ENCODE measurements at regions not wholly inside any gene's neighbourhood (a gene's known extent, or its start where the extent isn't known, plus 50 kb on each side); places are given as distances from the start of the nearest gene placed in this dataset.
"Not testable (repeated sequence)": the region's sequence is repeated elsewhere in the genome, so short reads cannot be mapped to it uniquely, and the experiment has no call there.

DNA sequence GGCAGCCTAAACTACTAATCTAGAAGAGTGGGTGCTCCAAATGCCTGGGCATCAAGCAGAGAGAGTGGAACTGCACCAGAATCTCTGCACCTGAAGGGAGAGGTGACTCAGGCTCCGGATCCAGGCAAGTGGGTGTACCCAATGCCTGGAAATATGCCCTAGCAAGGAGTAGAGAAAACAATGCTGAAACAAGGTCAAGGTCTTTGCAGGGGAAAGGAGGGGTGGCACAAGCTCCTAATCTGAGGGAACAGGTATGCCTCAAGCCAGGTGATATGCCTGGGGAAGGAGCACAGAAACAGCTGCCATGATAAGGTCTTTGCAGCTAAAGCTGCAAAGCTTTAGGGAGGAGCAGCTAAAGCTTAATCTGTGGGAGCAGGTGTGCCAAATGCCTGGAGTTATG, 136.0 kb upstream of the KITLG start:
- Histone ChIP-seq H3K9ac (no peak overlapping the region), H3K79me2 (ENCODE audit: low read depth) (no peaks in the 10 kb centered on the region), H3K36me3 (no peaks in the 10 kb centered on the region), H3K4me2 (no peak overlapping the region), H2AFZ (replicated peaks) (no peak overlapping the region), H3K4me3 (no peak overlapping the region), H3K27ac (no peak overlapping the region), H4K20me1 (ENCODE audit: low read depth) (no peaks in the 10 kb centered on the region), H3K4me1 (peaks cover 17% of the 10 kb centered on the region), H3F3A (ENCODE audit: low read depth) (peaks cover 13% of the 10 kb centered on the region), H3K9me3 (ENCODE audit: low read depth) (no peaks in the 10 kb centered on the region), H3K27me3 (no peaks in the 10 kb centered on the region)
- H3K36me3 Mint-ChIP-seq = no peaks in the 10 kb centered on the region
- H3K9me3 Mint-ChIP-seq = peaks cover 4% of the 10 kb centered on the region
- H3K4me3 Mint-ChIP-seq = no peak overlapping the region
- no peak overlapping the region for H3K27ac Mint-ChIP-seq
- no peak for DNase-seq (ENCODE audit: low spot score)
- H3K27me3 Mint-ChIP-seq (ENCODE audit: insufficient read depth, low read depth) = peaks cover 3% of the 10 kb centered on the region
- H3K4me1 Mint-ChIP-seq = peaks cover 8% of the 10 kb centered on the region
- no peak for TF ChIP-seq EZH2 (IDR thresholded peaks at IDR 0.05)
- TF ChIP-seq, protein P1, sequence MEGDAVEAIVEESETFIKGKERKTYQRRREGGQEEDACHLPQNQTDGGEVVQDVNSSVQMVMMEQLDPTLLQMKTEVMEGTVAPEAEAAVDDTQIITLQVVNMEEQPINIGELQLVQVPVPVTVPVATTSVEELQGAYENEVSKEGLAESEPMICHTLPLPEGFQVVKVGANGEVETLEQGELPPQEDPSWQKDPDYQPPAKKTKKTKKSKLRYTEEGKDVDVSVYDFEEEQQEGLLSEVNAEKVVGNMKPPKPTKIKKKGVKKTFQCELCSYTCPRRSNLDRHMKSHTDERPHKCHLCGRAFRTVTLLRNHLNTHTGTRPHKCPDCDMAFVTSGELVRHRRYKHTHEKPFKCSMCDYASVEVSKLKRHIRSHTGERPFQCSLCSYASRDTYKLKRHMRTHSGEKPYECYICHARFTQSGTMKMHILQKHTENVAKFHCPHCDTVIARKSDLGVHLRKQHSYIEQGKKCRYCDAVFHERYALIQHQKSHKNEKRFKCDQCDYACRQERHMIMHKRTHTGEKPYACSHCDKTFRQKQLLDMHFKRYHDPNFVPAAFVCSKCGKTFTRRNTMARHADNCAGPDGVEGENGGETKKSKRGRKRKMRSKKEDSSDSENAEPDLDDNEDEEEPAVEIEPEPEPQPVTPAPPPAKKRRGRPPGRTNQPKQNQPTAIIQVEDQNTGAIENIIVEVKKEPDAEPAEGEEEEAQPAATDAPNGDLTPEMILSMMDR (IDR thresholded peaks at IDR 0.05) = no peak
- no peak for TF ChIP-seq EZH2phosphoT487 (IDR thresholded peaks at IDR 0.05)

DNA sequence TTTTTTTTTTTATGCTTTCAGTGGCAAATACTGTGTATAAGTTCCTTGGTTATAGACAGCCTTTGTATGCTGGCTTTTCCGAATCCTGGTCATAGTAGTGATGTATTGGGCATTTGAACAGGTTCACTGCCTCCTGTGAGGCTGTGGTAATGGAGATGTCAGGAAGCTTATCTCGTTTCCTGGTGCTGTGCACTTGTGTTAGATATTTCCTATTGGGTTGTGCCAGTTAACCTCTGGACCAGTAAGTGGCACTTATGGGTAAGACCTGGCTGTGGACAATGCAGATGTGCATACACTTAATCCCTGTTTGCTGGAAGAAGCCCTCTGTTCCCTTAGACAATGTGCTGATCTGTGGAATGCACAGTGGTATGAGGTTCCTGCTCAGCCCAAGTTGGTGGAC, 135.4 kb upstream of the KITLG start:
- Histone ChIP-seq H3K27me3 (no peaks in the 10 kb centered on the region), H3K4me1 (peaks cover 17% of the 10 kb centered on the region), H3K9me3 (ENCODE audit: low read depth) (no peaks in the 10 kb centered on the region), H3K4me2 (no peak overlapping the region), H3K27ac (no peak overlapping the region), H4K20me1 (ENCODE audit: low read depth) (no peaks in the 10 kb centered on the region), H3F3A (ENCODE audit: low read depth) (peaks cover 13% of the 10 kb centered on the region), H2AFZ (replicated peaks) (no peak overlapping the region), H3K36me3 (no peaks in the 10 kb centered on the region), H3K79me2 (ENCODE audit: low read depth) (no peaks in the 10 kb centered on the region), H3K9ac (no peak overlapping the region), H3K4me3 (no peak overlapping the region)
- H3K9me3 Mint-ChIP-seq = peaks cover 4% of the 10 kb centered on the region
- no peak overlapping the region for H3K27ac Mint-ChIP-seq
- TF ChIP-seq, protein P1 (IDR thresholded peaks at IDR 0.05) = no peak
- no peak for DNase-seq (ENCODE audit: low spot score)
- H3K4me1 Mint-ChIP-seq = peaks cover 8% of the 10 kb centered on the region
- peaks cover 3% of the 10 kb centered on the region for H3K27me3 Mint-ChIP-seq (ENCODE audit: insufficient read depth, low read depth)
- no peak overlapping the region for H3K4me3 Mint-ChIP-seq
- H3K36me3 Mint-ChIP-seq = no peaks in the 10 kb centered on the region

DNA sequence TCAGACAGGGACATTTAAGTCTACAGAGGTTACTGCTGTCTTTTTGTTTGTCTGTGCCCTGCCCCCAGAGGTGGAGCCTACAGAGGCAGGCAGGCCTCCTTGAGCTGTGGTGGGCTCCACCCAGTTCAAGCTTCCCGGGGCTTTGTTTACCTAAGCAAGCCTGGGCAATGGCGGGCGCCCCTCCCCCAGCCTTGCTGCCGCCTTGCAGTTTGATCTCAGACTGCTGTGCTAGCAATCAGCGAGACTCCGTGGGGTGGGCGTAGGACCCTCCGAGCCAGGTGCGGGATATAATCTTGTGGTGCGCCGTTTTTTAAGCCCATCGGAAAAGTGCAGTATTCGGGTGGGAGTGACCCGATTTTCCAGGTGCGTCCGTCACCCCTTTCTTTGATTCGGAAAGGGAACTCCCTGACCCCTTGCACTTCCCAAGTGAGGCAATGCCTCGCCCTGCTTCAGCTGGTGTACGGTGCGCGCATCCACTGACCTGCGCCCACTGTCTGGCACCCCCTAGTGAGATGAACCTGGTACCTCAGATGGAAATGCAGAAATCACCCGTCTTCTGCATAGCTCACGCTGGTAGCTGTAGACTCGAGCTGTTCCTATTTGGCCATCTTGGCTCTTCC, 134.1 kb upstream of the KITLG start:
- H3K4me3 Mint-ChIP-seq, H3K9me3 Mint-ChIP-seq: not testable (repeated sequence)

DNA sequence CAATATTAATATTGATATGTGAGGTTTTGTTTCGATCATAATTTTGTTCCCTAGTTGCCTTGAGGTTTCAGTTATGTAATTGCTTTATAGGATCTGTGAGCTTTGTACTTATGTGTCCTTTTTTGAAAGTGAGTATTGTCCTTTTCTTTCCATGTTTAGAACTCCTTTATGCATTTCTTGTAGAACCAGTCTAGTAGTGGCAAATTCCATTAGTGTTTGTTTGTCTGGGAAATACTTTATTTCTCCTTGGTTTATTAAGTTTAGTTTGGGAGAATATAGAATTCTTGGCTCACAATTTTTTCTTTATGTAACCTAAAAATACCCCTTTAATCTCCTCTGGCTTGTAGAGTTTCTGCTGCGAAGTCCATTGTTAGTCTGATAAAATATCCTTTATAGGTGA, 127.5 kb upstream of the KITLG start:
- Mint-ChIP-seq H3K27ac (no peak overlapping the region), H3K4me1 (no peaks in the 10 kb centered on the region)

More for the DNA sequence above, 134.1 kb upstream of the KITLG start:
- not testable (repeated sequence) for H3K27me3 ChIP-seq; H3K9ac ChIP-seq; H3K36me3 ChIP-seq; H3K36me3 Mint-ChIP-seq; H3F3A ChIP-seq (ENCODE audit: low read depth); H4K20me1 ChIP-seq (ENCODE audit: low read depth); H3K27ac Mint-ChIP-seq; H2AFZ ChIP-seq (replicated peaks); H3K79me2 ChIP-seq (ENCODE audit: low read depth); H3K27me3 Mint-ChIP-seq (ENCODE audit: insufficient read depth, low read depth); H3K4me2 ChIP-seq; H3K4me1 ChIP-seq; DNase-seq (ENCODE audit: low spot score); H3K4me3 ChIP-seq; H3K9me3 ChIP-seq (ENCODE audit: low read depth); H3K27ac ChIP-seq; H3K4me1 Mint-ChIP-seq

More for the DNA sequence above, 127.5 kb upstream of the KITLG start:
- no peaks in the 10 kb centered on the region for H3K27me3 ChIP-seq
- TF ChIP-seq EZH2 (IDR thresholded peaks at IDR 0.05) = no peak
- TF ChIP-seq, protein P1 (IDR thresholded peaks at IDR 0.05) = no peak
- no peak for TF ChIP-seq EZH2phosphoT487 (IDR thresholded peaks at IDR 0.05)
- no peak overlapping the region for H3K4me2 ChIP-seq
- no peaks in the 10 kb centered on the region for H3K79me2 ChIP-seq (ENCODE audit: low read depth)
- H3K4me3 Mint-ChIP-seq = no peak overlapping the region
- H3K27me3 Mint-ChIP-seq (ENCODE audit: insufficient read depth, low read depth) = no peaks in the 10 kb centered on the region
- no peak overlapping the region for H3K27ac ChIP-seq
- H3F3A ChIP-seq (ENCODE audit: low read depth) = peaks cover 11% of the 10 kb centered on the region
- H4K20me1 ChIP-seq (ENCODE audit: low read depth) = no peaks in the 10 kb centered on the region
- H3K4me3 ChIP-seq = no peak overlapping the region
- no peak overlapping the region for H2AFZ ChIP-seq (replicated peaks)
- H3K36me3 ChIP-seq = no peaks in the 10 kb centered on the region
- H3K9ac ChIP-seq = no peak overlapping the region
- peaks cover 8% of the 10 kb centered on the region for H3K9me3 Mint-ChIP-seq
- no peak for DNase-seq (ENCODE audit: low spot score)
- H3K9me3 ChIP-seq (ENCODE audit: low read depth) = no peaks in the 10 kb centered on the region
- no peaks in the 10 kb centered on the region for H3K36me3 Mint-ChIP-seq
- no peaks in the 10 kb centered on the region for H3K4me1 ChIP-seq
